Liver (tissue), 8 donors: ENCODE measurements at regions not wholly inside any gene's neighbourhood (a gene's known extent, or its start where the extent isn't known, plus 50 kb on each side); places are given as distances from the start of the nearest gene placed in this dataset.

Source experiments
- DNase-seq: peaks from one replicate; pipeline ENCODE4 v3.0.0-alpha.2; 2017; ENCODE audit warnings: low spot score
- H3K27ac ChIP-seq, 2 donors: one replicate each; pipeline ENCODE4 v1.7.0; 2013; ENCODE audit warnings: inconsistent platforms in 2 of 2, low read length in 2 of 2, control low read depth in 1 of 2, low read depth in 1 of 2, mild to moderate bottlenecking in 1 of 2
- H3K27me3 ChIP-seq, 4 donors: one replicate each; pipeline versions ENCODE4 v1.6.1 to v1.7.0; 2013; ENCODE audit warnings: low read length in 3 of 4, inconsistent platforms in 1 of 4, mild to moderate bottlenecking in 1 of 4, moderate library complexity in 1 of 4; ENCODE audit not compliant: control insufficient read depth in 4 of 4, insufficient read depth in 4 of 4
- H3K36me3 ChIP-seq, 4 donors: one replicate each; pipeline versions ENCODE4 v1.6.1 to v1.7.0; 2013; ENCODE audit warnings: low read length in 3 of 4, mild to moderate bottlenecking in 3 of 4, low read depth in 1 of 4, moderate library complexity in 1 of 4; ENCODE audit not compliant: control insufficient read depth in 4 of 4, insufficient read depth in 3 of 4
- H3K4me1 ChIP-seq, 4 donors: one replicate each; pipeline versions ENCODE4 v1.6.1 to v1.7.0; 2013; ENCODE audit warnings: low read length in 3 of 4, mild to moderate bottlenecking in 3 of 4, moderate library complexity in 1 of 4; ENCODE audit not compliant: control insufficient read depth in 4 of 4, insufficient read depth in 4 of 4
- H3K4me3 ChIP-seq, 3 donors: one replicate each; pipeline versions ENCODE4 v1.6.1 to v1.7.0; 2013; ENCODE audit warnings: low read length in 3 of 3, control low read depth in 1 of 3, low read depth in 1 of 3, mild to moderate bottlenecking in 1 of 3
- H3K9ac ChIP-seq, 2 donors: one replicate each; pipeline ENCODE4 v1.7.0; 2013; ENCODE audit warnings: low read length in 2 of 2, mild to moderate bottlenecking in 2 of 2, moderate library complexity in 2 of 2, control low read depth in 1 of 2, low read depth in 1 of 2
- H3K9me3 ChIP-seq, 4 donors: one replicate each; pipeline versions ENCODE4 v1.6.1 to v1.7.0; 2013; ENCODE audit warnings: low read length in 3 of 4; ENCODE audit not compliant: control insufficient read depth in 4 of 4
- ATF3 ChIP-seq: IDR thresholded peaks from 2 replicates; pipeline ENCODE4 v1.6.1; 2016; ENCODE audit warnings: antibody characterized with exemption
- CTCF ChIP-seq: fragments of 150-350 bp; IDR thresholded peaks from 2 replicates; pipeline ENCODE4 v1.5.1; 2017; ENCODE audit warnings: improper control_type of control experiment, low read depth, low read length; ENCODE audit not compliant: missing input control
- EGR1 ChIP-seq, 2 donors: IDR thresholded peaks; 2 replicates each; pipeline ENCODE4 v1.6.1; 2016 to 2018; ENCODE audit warnings: antibody characterized with exemption in 2 of 2, low read depth in 2 of 2
- FOXA1 ChIP-seq: IDR thresholded peaks from 2 replicates; pipeline ENCODE4 v1.6.1; 2016; ENCODE audit warnings: antibody characterized with exemption
- FOXA2 ChIP-seq: IDR thresholded peaks from 2 replicates; pipeline ENCODE4 v1.6.1; 2016; ENCODE audit warnings: antibody characterized with exemption
- GABPA ChIP-seq, 2 donors: IDR thresholded peaks in 1 of 2; conservative IDR thresholded peaks in 1 of 2; 2 replicates each; pipeline ENCODE4 v1.6.1; 2016; ENCODE audit warnings: antibody characterized with exemption in 2 of 2, mild to moderate bottlenecking in 1 of 2, moderate library complexity in 1 of 2
- HNF4A ChIP-seq, 2 donors: conservative IDR thresholded peaks; 2 replicates each; pipeline ENCODE4 v1.6.1; 2016; ENCODE audit warnings: antibody characterized with exemption in 2 of 2, mild to moderate bottlenecking in 2 of 2
- HNF4G ChIP-seq: IDR thresholded peaks from 2 replicates; pipeline ENCODE4 v1.6.1; 2016; ENCODE audit warnings: antibody characterized with exemption
- JUND ChIP-seq, 2 donors: IDR thresholded peaks; 2 replicates each; pipeline ENCODE4 v1.6.1; 2016; ENCODE audit warnings: antibody characterized with exemption in 2 of 2
- MAX ChIP-seq: IDR thresholded peaks from 2 replicates; pipeline ENCODE4 v1.6.1; 2016; ENCODE audit warnings: antibody characterized with exemption
- NR2F2 ChIP-seq: IDR thresholded peaks from 2 replicates; pipeline ENCODE4 v1.6.1; 2016; ENCODE audit warnings: antibody characterized with exemption
- RAD21 ChIP-seq, 2 donors: IDR thresholded peaks; 2 replicates each; pipeline ENCODE4 v1.6.1; 2016; ENCODE audit warnings: antibody characterized with exemption in 2 of 2, mild to moderate bottlenecking in 2 of 2
- REST ChIP-seq: IDR thresholded peaks from 2 replicates; pipeline ENCODE4 v1.6.1; 2016; ENCODE audit warnings: antibody characterized with exemption, mild to moderate bottlenecking
- RXRA ChIP-seq, 2 donors: IDR thresholded peaks; 2 replicates each; pipeline ENCODE4 v1.6.1; 2017 to 2018; ENCODE audit warnings: antibody characterized with exemption in 2 of 2, mild to moderate bottlenecking in 1 of 2
- SP1 ChIP-seq: IDR thresholded peaks from 2 replicates; pipeline ENCODE4 v1.6.1; 2018; ENCODE audit warnings: antibody characterized with exemption, mild to moderate bottlenecking
- TAF1 ChIP-seq: conservative IDR thresholded peaks from 2 replicates; pipeline ENCODE4 v1.6.1; 2016; ENCODE audit warnings: antibody characterized with exemption, mild to moderate bottlenecking
- YY1 ChIP-seq: IDR thresholded peaks from 2 replicates; pipeline ENCODE4 v1.6.1; 2016; ENCODE audit warnings: antibody characterized with exemption, mild to moderate bottlenecking
- ZBTB33 ChIP-seq: IDR thresholded peaks from 2 replicates; pipeline ENCODE4 v1.6.1; 2016; ENCODE audit warnings: antibody characterized with exemption
- WGBS: extraction: QIAGEN DNeasy Blood & Tissue Kit; methylation state at CpG from one replicate; pipeline ENCODE4 v1.1.7; 2013; 5-methylcytosine and 5-hydroxymethylcytosine counted together
- donor health status: healthy.
- donor health status: healthy.
- donor health status: healthy.
- donor health status: healthy.
- donor health status: healthy.

GRCh38 chr5:73996151-73996755 lies 370.3 kb downstream of the ARHGEF28 start:
- no peaks in the 10 kb centered on the region for H3K27me3 ChIP-seq
- WGBS, result 86% methylated on average over 2 of the region's 2 CpGs
- TF ChIP-seq NR2F2 (no peak), HNF4G (no peak), EGR1 (IDR thresholded peaks at IDR 0.05; ENCODE audit: low read depth in 2 of 2) (no peak), ZBTB33 (no peak), MAX (no peak), REST (no peak), FOXA1 (no peak), ATF3 (no peak), RAD21 (IDR thresholded peaks at IDR 0.05) (no peak), HNF4A (conservative IDR thresholded peaks at IDR 0.05) (no peak), SP1 (no peak), YY1 (no peak), JUND (IDR thresholded peaks at IDR 0.05) (no peak), FOXA2 (no peak), CTCF (no peak), GABPA (IDR thresholded peaks at IDR 0.05 in 1 of 2, conservative IDR thresholded peaks at IDR 0.05 in 1 of 2) (no peak), RXRA (IDR thresholded peaks at IDR 0.05) (no peak), TAF1 (no peak)
- H3K4me1 ChIP-seq, result no peaks in the 10 kb centered on the region
- H3K4me3 ChIP-seq, result no peak overlapping the region
- no peak for DNase-seq
- no peak overlapping the region for H3K27ac ChIP-seq
- no peak overlapping the region for H3K9ac ChIP-seq
- H3K9me3 ChIP-seq, result no peaks in the 10 kb centered on the region
- no peaks in the 10 kb centered on the region for H3K36me3 ChIP-seq
